HL-60 (cell line): ENCODE measurements at regions not wholly inside any gene's neighbourhood (a gene's known extent, or its start where the extent isn't known, plus 50 kb on each side); places are given as distances from the start of the nearest gene placed in this dataset.

Source experiments
- POLR2AphosphoS5 ChIP-seq: IDR thresholded peaks from 2 replicates; pipeline ENCODE4 v1.6.1; 2012; ENCODE audit warnings: low read depth
- TF ChIP-seq, protein P1 (sequence below): IDR thresholded peaks from one replicate; pipeline ENCODE4 v1.5.1; 2011; ENCODE audit warnings: low read length, control low read depth, inconsistent platforms; ENCODE audit not compliant: insufficient read depth
- TF ChIP-seq, protein P2 (sequence below): IDR thresholded peaks from 2 replicates; pipeline ENCODE4 v1.6.1; 2012; ENCODE audit warnings: low read depth; ENCODE audit not compliant: insufficient replicate concordance

DNA sequence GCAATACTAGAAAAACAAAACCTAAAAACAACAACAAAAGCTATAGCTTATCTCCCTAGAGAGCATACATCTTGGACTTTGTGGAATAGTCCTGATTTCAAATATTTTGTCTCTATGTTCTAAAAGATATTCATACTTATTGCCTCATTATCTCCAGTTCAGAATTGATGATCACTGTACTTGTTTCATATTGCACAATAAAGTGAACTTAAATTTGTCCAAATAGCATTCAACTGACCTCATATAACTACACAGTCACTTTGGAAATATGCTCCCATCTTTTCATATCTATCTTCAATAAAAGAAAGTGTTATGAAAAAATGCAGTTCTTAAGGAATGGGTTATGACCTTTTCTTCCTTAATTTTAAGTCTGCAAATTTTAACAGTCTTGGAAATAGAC lies 228.6 kb upstream of the CMC1 start:
- TF ChIP-seq, protein P1, sequence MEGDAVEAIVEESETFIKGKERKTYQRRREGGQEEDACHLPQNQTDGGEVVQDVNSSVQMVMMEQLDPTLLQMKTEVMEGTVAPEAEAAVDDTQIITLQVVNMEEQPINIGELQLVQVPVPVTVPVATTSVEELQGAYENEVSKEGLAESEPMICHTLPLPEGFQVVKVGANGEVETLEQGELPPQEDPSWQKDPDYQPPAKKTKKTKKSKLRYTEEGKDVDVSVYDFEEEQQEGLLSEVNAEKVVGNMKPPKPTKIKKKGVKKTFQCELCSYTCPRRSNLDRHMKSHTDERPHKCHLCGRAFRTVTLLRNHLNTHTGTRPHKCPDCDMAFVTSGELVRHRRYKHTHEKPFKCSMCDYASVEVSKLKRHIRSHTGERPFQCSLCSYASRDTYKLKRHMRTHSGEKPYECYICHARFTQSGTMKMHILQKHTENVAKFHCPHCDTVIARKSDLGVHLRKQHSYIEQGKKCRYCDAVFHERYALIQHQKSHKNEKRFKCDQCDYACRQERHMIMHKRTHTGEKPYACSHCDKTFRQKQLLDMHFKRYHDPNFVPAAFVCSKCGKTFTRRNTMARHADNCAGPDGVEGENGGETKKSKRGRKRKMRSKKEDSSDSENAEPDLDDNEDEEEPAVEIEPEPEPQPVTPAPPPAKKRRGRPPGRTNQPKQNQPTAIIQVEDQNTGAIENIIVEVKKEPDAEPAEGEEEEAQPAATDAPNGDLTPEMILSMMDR: no peak
- TF ChIP-seq POLR2AphosphoS5: no peak
- TF ChIP-seq, protein P2, sequence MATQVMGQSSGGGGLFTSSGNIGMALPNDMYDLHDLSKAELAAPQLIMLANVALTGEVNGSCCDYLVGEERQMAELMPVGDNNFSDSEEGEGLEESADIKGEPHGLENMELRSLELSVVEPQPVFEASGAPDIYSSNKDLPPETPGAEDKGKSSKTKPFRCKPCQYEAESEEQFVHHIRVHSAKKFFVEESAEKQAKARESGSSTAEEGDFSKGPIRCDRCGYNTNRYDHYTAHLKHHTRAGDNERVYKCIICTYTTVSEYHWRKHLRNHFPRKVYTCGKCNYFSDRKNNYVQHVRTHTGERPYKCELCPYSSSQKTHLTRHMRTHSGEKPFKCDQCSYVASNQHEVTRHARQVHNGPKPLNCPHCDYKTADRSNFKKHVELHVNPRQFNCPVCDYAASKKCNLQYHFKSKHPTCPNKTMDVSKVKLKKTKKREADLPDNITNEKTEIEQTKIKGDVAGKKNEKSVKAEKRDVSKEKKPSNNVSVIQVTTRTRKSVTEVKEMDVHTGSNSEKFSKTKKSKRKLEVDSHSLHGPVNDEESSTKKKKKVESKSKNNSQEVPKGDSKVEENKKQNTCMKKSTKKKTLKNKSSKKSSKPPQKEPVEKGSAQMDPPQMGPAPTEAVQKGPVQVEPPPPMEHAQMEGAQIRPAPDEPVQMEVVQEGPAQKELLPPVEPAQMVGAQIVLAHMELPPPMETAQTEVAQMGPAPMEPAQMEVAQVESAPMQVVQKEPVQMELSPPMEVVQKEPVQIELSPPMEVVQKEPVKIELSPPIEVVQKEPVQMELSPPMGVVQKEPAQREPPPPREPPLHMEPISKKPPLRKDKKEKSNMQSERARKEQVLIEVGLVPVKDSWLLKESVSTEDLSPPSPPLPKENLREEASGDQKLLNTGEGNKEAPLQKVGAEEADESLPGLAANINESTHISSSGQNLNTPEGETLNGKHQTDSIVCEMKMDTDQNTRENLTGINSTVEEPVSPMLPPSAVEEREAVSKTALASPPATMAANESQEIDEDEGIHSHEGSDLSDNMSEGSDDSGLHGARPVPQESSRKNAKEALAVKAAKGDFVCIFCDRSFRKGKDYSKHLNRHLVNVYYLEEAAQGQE: no peak
